ENCODE measurements at regions not wholly inside any gene's neighbourhood (a gene's known extent, or its start where the extent isn't known, plus 50 kb on each side); places are given as distances from the start of the nearest gene placed in this dataset.

DNA sequence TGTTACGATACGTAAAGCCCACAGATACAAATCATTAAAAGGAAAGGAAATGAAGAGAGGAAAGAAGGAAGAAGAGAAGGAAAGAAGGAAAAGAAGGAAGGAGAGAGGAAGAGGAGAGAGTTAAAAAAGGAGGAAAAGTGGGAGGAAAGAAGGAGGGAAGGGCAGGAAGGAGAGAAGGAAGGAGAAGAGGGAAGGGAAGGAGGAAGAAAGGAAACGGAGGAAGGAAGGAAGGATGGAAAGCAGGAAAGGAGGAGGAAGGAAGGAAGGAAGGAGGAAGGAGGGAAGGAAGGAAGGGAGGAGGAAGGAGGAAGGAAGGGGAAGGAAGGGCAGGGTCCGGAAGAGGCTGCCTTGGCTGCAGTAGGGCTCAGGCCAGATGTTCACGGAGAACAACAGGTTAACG is 95.2 kb downstream of the ENGASE start:
- no peak for DNase-seq (ENCODE audit: low read depth)
- TF ChIP-seq CTCF (IDR thresholded peaks at IDR 0.05; ENCODE audit: control insufficient read depth, insufficient read depth, low read depth, low read length, missing control alignments): no peak
- no peak overlapping the region for H3K4me3 ChIP-seq (ENCODE audit: control insufficient read depth, low read depth, low read length)

- no peak for TF ChIP-seq CTCF (IDR thresholded peaks at IDR 0.05; ENCODE audit: control insufficient read depth, insufficient read depth, low read depth, low read length, missing control alignments)
- H3K4me3 ChIP-seq (ENCODE audit: control insufficient read depth, low read depth, low read length): no peak overlapping the region
- no peak for DNase-seq (ENCODE audit: low read depth)
These were observed 94.7 kb downstream of the ENGASE start for GRCh38 chr17:79169366-79169765.

DNA sequence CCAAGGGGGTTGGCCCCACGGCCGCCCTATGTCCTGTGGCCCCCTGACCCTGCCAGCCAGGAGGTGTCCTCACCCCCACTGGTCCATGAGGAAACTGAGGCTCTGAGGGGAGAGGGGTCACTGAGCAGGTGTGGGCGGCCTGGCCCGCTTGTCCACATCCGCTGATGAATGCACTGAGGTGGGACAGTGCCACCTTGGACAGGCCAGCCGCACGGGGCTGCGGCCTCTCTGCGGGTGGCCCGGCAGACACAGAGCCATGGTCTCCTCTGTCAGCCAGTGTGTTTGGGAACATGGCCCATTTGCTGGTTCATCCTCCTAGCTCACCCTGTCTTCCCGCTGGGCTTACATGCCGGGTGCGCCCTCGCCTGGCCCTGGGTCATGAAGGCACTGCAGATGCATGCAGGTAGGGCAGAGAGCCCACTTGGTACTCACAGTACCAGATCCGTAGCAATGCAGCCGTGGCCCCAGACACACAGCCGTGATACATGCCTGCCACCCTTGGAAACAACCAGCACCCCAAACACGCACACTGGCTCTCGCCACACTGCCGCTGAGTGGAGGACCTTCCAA is 93.9 kb downstream of the ENGASE start:
- no peak for DNase-seq (ENCODE audit: low read depth)
- no peak for TF ChIP-seq CTCF (IDR thresholded peaks at IDR 0.05; ENCODE audit: control insufficient read depth, insufficient read depth, low read depth, low read length, missing control alignments)
- no peak overlapping the region for H3K4me3 ChIP-seq (ENCODE audit: control insufficient read depth, low read depth, low read length)

DNA sequence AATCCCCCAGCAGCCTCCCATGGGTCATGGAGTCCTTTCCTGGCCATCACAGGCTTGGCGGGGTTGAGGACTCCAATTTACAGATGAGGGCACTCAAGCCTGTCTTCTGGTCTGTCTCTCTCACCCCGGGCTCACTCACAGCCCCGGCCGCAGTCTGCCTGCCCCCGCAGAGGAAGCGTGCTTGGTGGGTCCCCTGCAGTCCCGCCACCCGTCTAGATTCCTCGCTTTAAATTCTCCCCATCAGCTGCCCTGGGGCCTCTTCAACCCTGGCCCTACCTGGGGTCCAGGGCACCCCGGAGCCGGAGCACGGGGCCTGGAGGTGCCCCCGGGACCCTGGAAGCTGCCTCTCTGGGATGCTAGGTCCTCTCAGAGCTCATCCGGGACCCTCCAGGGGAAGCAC is 92.9 kb downstream of the ENGASE start:
- H3K4me3 ChIP-seq (ENCODE audit: control insufficient read depth, low read depth, low read length): no peak overlapping the region
- TF ChIP-seq CTCF (IDR thresholded peaks at IDR 0.05; ENCODE audit: control insufficient read depth, insufficient read depth, low read depth, low read length, missing control alignments): no peak
- no peak for DNase-seq (ENCODE audit: low read depth)

DNA sequence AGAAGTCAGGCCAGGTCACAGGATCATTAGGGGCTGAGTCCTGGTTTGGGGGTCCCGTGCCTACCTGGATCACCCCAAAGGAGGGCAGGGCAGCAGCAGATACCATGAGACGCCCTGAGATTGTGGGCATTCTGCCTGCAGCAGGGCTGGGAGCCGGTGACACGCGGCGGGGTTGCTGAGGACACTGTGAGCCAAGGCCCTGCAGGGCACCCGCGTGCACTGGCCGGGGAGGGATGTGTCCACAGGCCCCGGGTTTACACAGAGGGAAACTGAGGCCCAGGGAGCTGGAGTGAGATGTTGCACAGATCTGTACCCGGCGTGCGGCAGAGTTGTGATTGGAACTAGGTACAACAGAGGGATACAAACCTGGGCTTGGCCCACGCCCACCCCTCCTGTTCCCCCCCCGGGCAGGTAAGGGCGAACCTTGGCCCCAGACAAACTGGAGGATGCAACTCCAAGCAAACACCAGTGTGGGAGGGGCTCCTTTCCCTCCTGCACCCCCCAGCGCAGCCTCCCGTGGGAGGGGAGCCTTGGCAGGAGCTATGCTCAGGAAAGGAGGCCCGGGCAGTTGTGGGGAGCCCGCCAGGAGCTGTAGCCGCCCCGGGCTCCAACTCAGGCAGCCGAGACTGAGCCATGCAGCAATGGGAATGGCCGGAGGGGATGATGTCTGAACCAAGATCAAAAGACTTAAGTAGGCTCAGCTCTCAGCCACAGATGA is 91.3 kb downstream of the ENGASE start:
- no peak overlapping the region for H3K4me3 ChIP-seq (ENCODE audit: control insufficient read depth, low read depth, low read length)
- TF ChIP-seq CTCF (IDR thresholded peaks at IDR 0.05; ENCODE audit: control insufficient read depth, insufficient read depth, low read depth, low read length, missing control alignments): no peak

DNA sequence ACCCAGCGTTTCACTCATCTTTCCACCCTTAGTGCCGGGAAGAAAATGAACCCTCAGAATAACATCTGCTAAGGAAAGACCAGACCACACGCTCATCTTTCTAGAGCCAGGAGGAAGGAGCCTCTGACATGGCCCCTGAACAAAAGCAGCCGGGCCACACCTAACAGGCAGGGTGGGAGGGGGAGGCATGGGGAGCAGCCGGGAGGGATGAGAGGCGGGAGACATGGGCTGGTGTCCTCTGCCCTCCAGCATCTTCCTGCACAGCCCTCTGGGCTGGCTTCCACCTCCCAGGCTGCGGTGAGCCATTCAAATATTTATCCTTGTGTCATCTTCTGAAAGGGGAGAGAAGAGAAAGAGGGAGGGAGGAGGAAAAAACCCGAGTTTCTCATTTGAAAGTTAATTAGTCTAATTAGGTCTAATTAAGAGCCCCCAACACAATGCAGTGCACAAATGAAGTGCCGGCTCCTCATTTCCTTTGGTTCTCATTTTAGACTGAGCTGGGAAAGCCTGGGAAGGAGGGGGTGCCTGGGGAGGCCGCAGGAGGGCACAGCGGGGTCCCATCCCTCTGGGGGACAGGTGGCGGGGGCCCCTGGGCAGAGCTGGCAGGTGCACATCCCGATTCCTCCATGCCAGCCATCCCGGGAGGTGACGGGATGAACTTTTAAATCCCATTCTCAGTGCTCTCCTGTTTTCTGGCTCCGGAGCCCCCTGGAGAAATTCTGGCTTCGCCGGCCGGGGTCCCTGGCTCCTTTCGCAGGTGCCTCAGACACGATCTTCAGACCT is 90.5 kb downstream of the ENGASE start:
- no peak for DNase-seq (ENCODE audit: low read depth)
- no peak for TF ChIP-seq CTCF (IDR thresholded peaks at IDR 0.05; ENCODE audit: control insufficient read depth, insufficient read depth, low read depth, low read length, missing control alignments)
- no peak overlapping the region for H3K4me3 ChIP-seq (ENCODE audit: control insufficient read depth, low read depth, low read length)

More for the DNA sequence above, 91.3 kb downstream of the ENGASE start:
- DNase-seq (ENCODE audit: low read depth): no peak

Data from AG09309 (cell line).